ENCODE measurements at regions not wholly inside any gene's neighbourhood (a gene's known extent, or its start where the extent isn't known, plus 50 kb on each side); places are given as distances from the start of the nearest gene placed in this dataset.

DNA sequence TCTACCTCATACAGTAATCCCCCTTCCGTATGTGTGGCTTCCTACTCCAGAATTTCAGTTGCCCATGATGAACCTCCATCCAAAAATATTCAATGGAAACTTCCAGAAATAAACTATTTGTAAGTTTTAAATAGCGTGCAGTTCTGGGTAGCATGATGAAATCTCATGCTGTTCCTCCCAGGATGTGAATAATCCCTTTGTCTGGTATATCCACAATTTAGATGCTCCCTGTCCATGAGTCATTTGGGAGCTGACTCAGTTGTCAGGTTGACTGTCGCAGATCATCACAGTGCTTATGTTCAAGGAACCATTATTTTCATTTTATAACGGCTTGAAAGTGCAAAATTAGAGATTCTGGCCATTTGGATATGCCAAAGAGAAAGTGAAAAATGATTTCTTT, 290.1 kb upstream of the CDH9 start:
- DNase-seq (ENCODE audit: low read depth) (peak; percentile 90), FAIRE-seq (no peak)
- Histone ChIP-seq H3K27me3 (ENCODE audit: control insufficient read depth, insufficient read depth, low read length) (no peaks in the 10 kb centered on the region), H3K4me3 (ENCODE audit: low read depth, low read length) (no peak overlapping the region), H3K36me3 (ENCODE audit: control insufficient read depth, insufficient read depth, low read length) (no peaks in the 10 kb centered on the region)
- no peak for TF ChIP-seq CTCF (IDR thresholded peaks at IDR 0.05; ENCODE audit: insufficient read depth, low read length, severe bottlenecking)

- DNase-seq (ENCODE audit: low read depth), result no peak
- H3K36me3 ChIP-seq (ENCODE audit: control insufficient read depth, insufficient read depth, low read length), result no peaks in the 10 kb centered on the region
- no peak for FAIRE-seq
- no peak for TF ChIP-seq CTCF (IDR thresholded peaks at IDR 0.05; ENCODE audit: insufficient read depth, low read length, severe bottlenecking)
- no peaks in the 10 kb centered on the region for H3K27me3 ChIP-seq (ENCODE audit: control insufficient read depth, insufficient read depth, low read length)
- H3K4me3 ChIP-seq (ENCODE audit: low read depth, low read length), result no peak overlapping the region
Measured at GRCh38 chr5:27325513-27325912, 287.1 kb upstream of the CDH9 start.

DNA sequence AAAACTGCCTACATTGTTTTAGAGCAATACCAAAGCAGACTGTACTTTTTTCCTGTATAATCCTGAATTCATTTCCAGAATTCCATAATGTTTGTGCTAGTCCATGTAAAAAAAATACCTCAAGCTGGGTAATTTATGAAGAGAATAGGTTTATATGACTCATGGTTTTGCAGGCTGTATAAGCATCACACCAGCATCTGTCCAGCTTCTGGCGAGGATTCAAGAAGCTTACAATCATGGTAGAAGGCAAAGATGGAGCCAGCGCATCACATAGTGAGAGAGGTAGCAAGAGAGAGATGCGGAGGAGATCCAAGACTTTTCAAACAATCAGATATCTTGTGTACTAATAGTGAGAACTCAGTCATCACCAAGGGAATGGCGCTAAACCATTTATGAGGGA, 280.3 kb upstream of the CDH9 start:
- DNase-seq (ENCODE audit: low read depth) (no peak), FAIRE-seq (no peak)
- no peak for TF ChIP-seq CTCF (IDR thresholded peaks at IDR 0.05; ENCODE audit: insufficient read depth, low read length, severe bottlenecking)

GRCh38 chr5:27316271-27316650, 277.9 kb upstream of the CDH9 start:
- no peaks in the 10 kb centered on the region for H3K36me3 ChIP-seq (ENCODE audit: control insufficient read depth, insufficient read depth, low read length)
- no peaks in the 10 kb centered on the region for H3K27me3 ChIP-seq (ENCODE audit: control insufficient read depth, insufficient read depth, low read length)
- FAIRE-seq (no peak), DNase-seq (ENCODE audit: low read depth) (peak; percentile 57)
- TF ChIP-seq CTCF (IDR thresholded peaks at IDR 0.05; ENCODE audit: insufficient read depth, low read length, severe bottlenecking), result no peak
- no peak overlapping the region for H3K4me3 ChIP-seq (ENCODE audit: low read depth, low read length)

More for the DNA sequence above, 280.3 kb upstream of the CDH9 start:
- Histone ChIP-seq H3K27me3 (ENCODE audit: control insufficient read depth, insufficient read depth, low read length) (no peaks in the 10 kb centered on the region), H3K4me3 (ENCODE audit: low read depth, low read length) (no peak overlapping the region), H3K36me3 (ENCODE audit: control insufficient read depth, insufficient read depth, low read length) (no peaks in the 10 kb centered on the region)

DNA sequence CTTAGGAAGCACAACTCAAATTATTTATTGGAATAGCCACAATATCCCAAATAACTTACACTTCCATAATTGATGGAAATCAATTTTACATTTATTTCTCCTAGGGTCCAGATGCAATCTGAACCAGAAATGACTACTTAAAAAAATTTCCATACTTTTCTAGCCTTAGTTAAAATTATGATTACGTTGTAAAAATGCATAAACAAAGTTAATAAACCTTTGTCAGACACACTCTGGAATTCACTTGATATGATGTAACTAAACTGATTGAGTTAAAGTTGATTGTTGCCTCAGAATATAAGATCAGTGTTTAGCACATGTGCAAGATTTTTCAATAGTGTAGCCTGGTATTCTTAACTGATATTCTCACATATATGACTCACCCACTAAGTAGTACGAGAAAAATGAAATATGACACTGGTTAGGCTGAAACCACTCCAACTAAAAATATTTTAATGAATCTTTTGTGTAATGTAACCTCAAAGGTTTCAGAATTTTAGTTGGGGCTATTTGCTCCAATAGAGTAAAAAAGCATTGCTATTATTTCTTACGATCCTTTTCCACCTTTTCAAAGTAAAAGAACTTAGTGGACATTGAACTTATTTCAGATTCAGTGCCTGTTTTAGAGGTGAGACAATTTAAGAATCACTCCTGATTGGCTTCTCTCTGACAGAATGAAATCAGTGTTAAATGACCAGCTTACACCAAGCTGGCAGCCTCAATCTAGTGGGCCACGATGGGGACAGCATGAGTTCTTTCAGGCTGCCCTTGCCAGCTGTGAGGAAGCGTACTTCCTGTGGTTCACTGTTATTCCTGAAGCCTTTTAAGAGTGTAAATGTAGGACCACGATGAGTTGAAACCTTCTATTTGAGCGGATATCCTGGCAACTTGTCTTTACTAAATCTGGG, 277.2 kb upstream of the CDH9 start:
- FAIRE-seq, result no peak
- DNase-seq (ENCODE audit: low read depth), result peak; percentile 77
- H3K27me3 ChIP-seq (ENCODE audit: control insufficient read depth, insufficient read depth, low read length), result no peaks in the 10 kb centered on the region
- no peak overlapping the region for H3K4me3 ChIP-seq (ENCODE audit: low read depth, low read length)
- no peak for TF ChIP-seq CTCF (IDR thresholded peaks at IDR 0.05; ENCODE audit: insufficient read depth, low read length, severe bottlenecking)
- H3K36me3 ChIP-seq (ENCODE audit: control insufficient read depth, insufficient read depth, low read length), result no peaks in the 10 kb centered on the region

- H3K4me3 ChIP-seq (ENCODE audit: low read depth, low read length), result no peak overlapping the region
- no peak for DNase-seq (ENCODE audit: low read depth)
- no peak for TF ChIP-seq CTCF (IDR thresholded peaks at IDR 0.05; ENCODE audit: insufficient read depth, low read length, severe bottlenecking)
- H3K27me3 ChIP-seq (ENCODE audit: control insufficient read depth, insufficient read depth, low read length), result no peaks in the 10 kb centered on the region
- no peaks in the 10 kb centered on the region for H3K36me3 ChIP-seq (ENCODE audit: control insufficient read depth, insufficient read depth, low read length)
- FAIRE-seq, result no peak
Measured at GRCh38 chr5:27313549-27313948, 275.2 kb upstream of the CDH9 start.
